Gastroesophageal sphincter (tissue), 3 donors: ENCODE measurements at regions not wholly inside any gene's neighbourhood (a gene's known extent, or its start where the extent isn't known, plus 50 kb on each side); places are given as distances from the start of the nearest gene placed in this dataset.

Experiments
- POLR2A ChIP-seq, 2 donors: fragments of 450-650 bp; IDR thresholded peaks; one replicate each; pipeline ENCODE4 v1.6.1; 2017; ENCODE audit warnings: antibody characterized with exemption in 2 of 2, mild to moderate bottlenecking in 2 of 2, moderate library complexity in 1 of 2
- POLR2AphosphoS5 ChIP-seq: sonication (generic); formaldehyde crosslinking; IDR thresholded peaks from one replicate; pipeline ENCODE4 v1.6.1; 2017; ENCODE audit warnings: antibody characterized with exemption
- TF ChIP-seq, protein P1 (sequence below), 4 experiments: fragments of 200-600 bp in 2 of 4; fragments of 450-650 bp in 2 of 4; sonication (generic) in 1 of 4; IDR thresholded peaks; one replicate each; pipeline ENCODE4 v1.5.1; 2017 to 2019; ENCODE audit warnings: antibody characterized with exemption in 4 of 4, mild to moderate bottlenecking in 2 of 4, moderate library complexity in 2 of 4

DNA sequence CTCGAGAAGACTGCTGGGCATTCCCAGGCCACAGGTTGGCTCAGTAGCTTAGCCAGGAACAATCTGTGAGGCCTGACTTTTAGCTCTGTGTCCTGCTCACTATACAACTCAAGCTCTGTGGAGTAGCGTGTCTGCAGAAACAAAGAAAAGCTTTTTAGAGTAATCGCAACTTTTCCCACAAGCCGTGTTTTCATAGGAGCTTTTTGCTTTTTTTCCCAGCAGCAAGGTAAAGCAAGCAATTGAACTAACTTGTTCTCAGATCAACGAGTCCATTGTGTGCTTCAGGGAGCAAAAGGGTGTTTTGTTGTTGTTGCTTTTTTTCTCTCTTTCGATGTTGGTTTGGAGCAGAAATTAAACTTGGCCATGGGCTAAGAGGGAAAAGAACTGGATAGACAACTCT is 97.3 kb upstream of the BCL2L14 start:
- TF ChIP-seq, protein P1, sequence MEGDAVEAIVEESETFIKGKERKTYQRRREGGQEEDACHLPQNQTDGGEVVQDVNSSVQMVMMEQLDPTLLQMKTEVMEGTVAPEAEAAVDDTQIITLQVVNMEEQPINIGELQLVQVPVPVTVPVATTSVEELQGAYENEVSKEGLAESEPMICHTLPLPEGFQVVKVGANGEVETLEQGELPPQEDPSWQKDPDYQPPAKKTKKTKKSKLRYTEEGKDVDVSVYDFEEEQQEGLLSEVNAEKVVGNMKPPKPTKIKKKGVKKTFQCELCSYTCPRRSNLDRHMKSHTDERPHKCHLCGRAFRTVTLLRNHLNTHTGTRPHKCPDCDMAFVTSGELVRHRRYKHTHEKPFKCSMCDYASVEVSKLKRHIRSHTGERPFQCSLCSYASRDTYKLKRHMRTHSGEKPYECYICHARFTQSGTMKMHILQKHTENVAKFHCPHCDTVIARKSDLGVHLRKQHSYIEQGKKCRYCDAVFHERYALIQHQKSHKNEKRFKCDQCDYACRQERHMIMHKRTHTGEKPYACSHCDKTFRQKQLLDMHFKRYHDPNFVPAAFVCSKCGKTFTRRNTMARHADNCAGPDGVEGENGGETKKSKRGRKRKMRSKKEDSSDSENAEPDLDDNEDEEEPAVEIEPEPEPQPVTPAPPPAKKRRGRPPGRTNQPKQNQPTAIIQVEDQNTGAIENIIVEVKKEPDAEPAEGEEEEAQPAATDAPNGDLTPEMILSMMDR (IDR thresholded peaks at IDR 0.05), result no peak
- TF ChIP-seq POLR2A (IDR thresholded peaks at IDR 0.05), result no peak
- TF ChIP-seq POLR2AphosphoS5, result no peak
